K562 (cell line): ENCODE measurements at regions not wholly inside any gene's neighbourhood (a gene's known extent, or its start where the extent isn't known, plus 50 kb on each side); places are given as distances from the start of the nearest gene placed in this dataset.

ENCODE experiments used
- ATAC-seq: fragments of 200-7000 bp; cut with Tn5 transposase; 3 replicates; pipeline ENCODE4 v1.9.1; 2020; ENCODE audit warnings: moderate library complexity
- BruUV-seq: library from RNA; stranded (reverse); fragments of 400-500 nt; replicated peaks from 2 replicates; lab custom pipeline; 2021; lab: Mats Ljungman, UMichigan
- CTCF ChIA-PET: fragments of 300-600 bp; formaldehyde crosslinking; extraction: SDS; loops from one replicate; lab custom pipeline; 2021; ENCODE audit warnings: low intra/inter-chr PET ratio; lab: Yijun Ruan, JAX
- POLR2A ChIA-PET: fragments of 300-600, 350-650 bp; sonication (Branson Sonifier 250); formaldehyde crosslinking; extraction: SDS; loops from one replicate; lab custom pipeline; 2021; ENCODE audit warnings: antibody characterized with exemption, inconsistent platforms; lab: Yijun Ruan, JAX
- DNase-seq, 4 experiments: peaks; one replicate each; pipeline versions ENCODE4 v3.0.0 to v3.0.0-alpha.2; 2011 to 2018; ENCODE audit warnings: low spot score in 3 of 4, mixed read lengths in 3 of 4; ENCODE audit errors: extremely low read depth in 1 of 4
- FAIRE-seq: peaks from 2 replicates; lab custom pipeline; 2011; peaks lifted over from hg19 to GRCh38; lab: Jason Lieb, UNC
- H2AFZ ChIP-seq: 2 replicates; pipeline ENCODE4 v1.6.0; 2011; ENCODE audit warnings: low read depth, low read length, control low read depth, inconsistent platforms
- H3K27ac ChIP-seq: fragments of 200-600 bp; 3 replicates; pipeline ENCODE4 v1.8.0; 2011; ENCODE audit warnings: low read depth, mild to moderate bottlenecking, control low read depth, inconsistent platforms, low read length, moderate library complexity, mixed read lengths; ENCODE audit errors: extremely low read depth
- H3K27me3 ChIP-seq, 2 experiments: fragments of 300-600 bp in 1 of 2; 2 replicates in 1 of 2; 3 replicates in 1 of 2; pipeline versions ENCODE4 v1.6.0 to v1.8.0; 2011; ENCODE audit warnings: inconsistent platforms in 2 of 2, low read length in 2 of 2, mild to moderate bottlenecking in 1 of 2, mixed read lengths in 1 of 2, moderate library complexity in 1 of 2; ENCODE audit not compliant: control insufficient read depth in 2 of 2, insufficient read depth in 2 of 2
- H3K36me3 ChIP-seq: fragments of 300-600 bp; 3 replicates; pipeline ENCODE4 v1.8.0; 2011; ENCODE audit warnings: mild to moderate bottlenecking, low read length, inconsistent platforms; ENCODE audit not compliant: control insufficient read depth, insufficient read depth
- H3K4me1 ChIP-seq, 2 experiments: fragments of 200-600 bp in 1 of 2; replicated peaks in 1 of 2; 2 replicates in 1 of 2; 3 replicates in 1 of 2; pipeline versions ENCODE4 v1.5.1 to v1.8.0; 2011; ENCODE audit warnings: inconsistent platforms in 2 of 2, low read length in 2 of 2, mild to moderate bottlenecking in 1 of 2, mixed read lengths in 1 of 2, moderate library complexity in 1 of 2; ENCODE audit not compliant: control insufficient read depth in 2 of 2, insufficient read depth in 2 of 2
- H3K4me2 ChIP-seq: 2 replicates; pipeline ENCODE4 v1.6.1; 2011; ENCODE audit warnings: low read length, control low read depth, inconsistent platforms, mixed read lengths; ENCODE audit not compliant: insufficient read depth
- H3K4me3 ChIP-seq: fragments of 200-600 bp; sonication (generic), shearing (Covaris generic); 2 replicates; pipeline ENCODE4 v1.5.1; 2016; ENCODE audit warnings: control low read depth, inconsistent platforms
- H3K79me2 ChIP-seq: fragments of 200-600 bp; 3 replicates; pipeline ENCODE4 v1.8.0; 2011; ENCODE audit warnings: low read length, inconsistent platforms; ENCODE audit not compliant: control insufficient read depth, insufficient read depth
- H3K9ac ChIP-seq, 2 experiments: 2 replicates each; pipeline versions ENCODE4 v1.6.0 to v1.6.1; 2011; ENCODE audit warnings: low read depth in 2 of 2, low read length in 2 of 2, control low read depth in 1 of 2, inconsistent platforms in 1 of 2, mild to moderate bottlenecking in 1 of 2, mixed read lengths in 1 of 2; ENCODE audit not compliant: insufficient read depth in 1 of 2
- H3K9me1 ChIP-seq: one replicate; pipeline ENCODE4 v1.6.0; 2011; ENCODE audit warnings: inconsistent platforms, mild to moderate bottlenecking, low read length, moderate library complexity; ENCODE audit not compliant: control insufficient read depth, insufficient read depth
- H3K9me3 ChIP-seq: replicated peaks from 2 replicates; pipeline ENCODE4 v1.5.1; 2011; ENCODE audit warnings: low read depth, low read length, inconsistent platforms; ENCODE audit not compliant: control insufficient read depth, insufficient read depth
- H4K20me1 ChIP-seq: replicated peaks from 2 replicates; pipeline ENCODE4 v1.6.1; 2011; ENCODE audit warnings: low read length, inconsistent platforms, mixed read lengths; ENCODE audit not compliant: control insufficient read depth, insufficient read depth
- ARID2 ChIP-seq: fragments of 450-650 bp; IDR thresholded peaks from 2 replicates; pipeline ENCODE4 v1.6.1; 2017; ENCODE audit warnings: antibody characterized with exemption, mild to moderate bottlenecking
- CBX5 ChIP-seq: IDR thresholded peaks from 2 replicates; pipeline ENCODE4 v1.6.1; 2014; ENCODE audit warnings: low read depth, borderline replicate concordance
- ETV6 ChIP-seq, 3 experiments: fragments of 150-350 bp in 1 of 3; sonication (generic) in 1 of 3; formaldehyde crosslinking in 1 of 3; IDR thresholded peaks; 2 replicates each; pipeline versions ENCODE4 v1.6.1 to v1.8.0; 2014 to 2022; ENCODE audit warnings: borderline replicate concordance in 2 of 3, low read depth in 2 of 3, antibody characterized with exemption in 1 of 3, low read length in 1 of 3, mild to moderate bottlenecking in 1 of 3, missing genetic modification reagents in 1 of 3
- HLTF ChIP-seq: fragments of 450-650 bp; IDR thresholded peaks from 2 replicates; pipeline ENCODE4 v1.6.1; 2016
- MED1 ChIP-seq: sonication (generic); formaldehyde crosslinking; IDR thresholded peaks from 2 replicates; pipeline ENCODE4 v1.8.1; 2023; ENCODE audit warnings: missing genetic modification reagents, borderline replicate concordance
- RFX5 ChIP-seq: IDR thresholded peaks from 2 replicates; pipeline ENCODE4 v1.6.1; 2011; ENCODE audit warnings: low read depth, mild to moderate bottlenecking, improper control_type of control experiment, low read length
- SETDB1 ChIP-seq: IDR thresholded peaks from one replicate; pipeline ENCODE4 v1.6.1; 2012; ENCODE audit warnings: low read length, control low read depth, inconsistent platforms
- SIN3B ChIP-seq: fragments of 450-650 bp; IDR thresholded peaks from 2 replicates; pipeline ENCODE4 v1.6.1; 2017; ENCODE audit warnings: low read depth, mild to moderate bottlenecking, moderate library complexity
- SNIP1 ChIP-seq: fragments of 450-650 bp; IDR thresholded peaks from 2 replicates; pipeline ENCODE4 v1.7.1; 2017; ENCODE audit warnings: low read depth, mild to moderate bottlenecking
- TAL1 ChIP-seq: fragments of 450-650 bp; IDR thresholded peaks from 2 replicates; pipeline ENCODE4 v1.6.1; 2016; ENCODE audit warnings: mild to moderate bottlenecking
- TBL1XR1 ChIP-seq, 2 experiments: IDR thresholded peaks; 2 replicates each; pipeline ENCODE4 v1.6.1; 2012; ENCODE audit warnings: improper control_type of control experiment in 2 of 2, low read length in 2 of 2, mild to moderate bottlenecking in 1 of 2
- TEAD1 ChIP-seq, 2 experiments: fragments of 450-650 bp in 1 of 2; sonication (generic) in 1 of 2; formaldehyde crosslinking; IDR thresholded peaks; 2 replicates each; pipeline versions ENCODE4 v1.4.0 to v1.8.0; 2020 to 2022; ENCODE audit warnings: mild to moderate bottlenecking in 2 of 2, missing genetic modification reagents in 1 of 2
- XRCC5 ChIP-seq: fragments of 200-400 bp; formaldehyde crosslinking; IDR thresholded peaks from 2 replicates; pipeline ENCODE4 v1.6.1; 2017; ENCODE audit warnings: low read depth, mild to moderate bottlenecking, low read length
- ZBED1 ChIP-seq: IDR thresholded peaks from 2 replicates; pipeline ENCODE4 v1.6.1; 2014
- ZC3H4 ChIP-seq: sonication (generic); formaldehyde crosslinking; IDR thresholded peaks from 2 replicates; pipeline ENCODE4 v1.9.0; 2021; ENCODE audit warnings: missing genetic modification reagents, borderline replicate concordance
- ZNF431 ChIP-seq: sonication (generic); formaldehyde crosslinking; IDR thresholded peaks from 2 replicates; pipeline ENCODE4 v1.8.0; 2022; ENCODE audit warnings: mild to moderate bottlenecking, missing genetic modification reagents
- WGBS: fragments of 100-300 bp; shearing (Covaris generic); methylation state at CpG from one replicate; pipeline ENCODE4 v1.1.6; 2016; ENCODE audit warnings: low coverage, mixed read lengths; ENCODE audit not compliant: insufficient coverage; ENCODE audit errors: missing lambda C conversion rate; 5-methylcytosine and 5-hydroxymethylcytosine counted together
- in situ Hi-C: fragments of 300-500 bp; cut with MboI; formaldehyde crosslinking; loops from 4 replicates; pipeline ENCODE4 v1.15.0; 2018; ENCODE audit warnings: inconsistent platforms, mixed read lengths
- intact Hi-C: fragments of 100-400 bp; cut with micrococcal nuclease; formaldehyde crosslinking; loops from 2 replicates; pipeline ENCODE4 v1.14.2; 2022

DNA sequence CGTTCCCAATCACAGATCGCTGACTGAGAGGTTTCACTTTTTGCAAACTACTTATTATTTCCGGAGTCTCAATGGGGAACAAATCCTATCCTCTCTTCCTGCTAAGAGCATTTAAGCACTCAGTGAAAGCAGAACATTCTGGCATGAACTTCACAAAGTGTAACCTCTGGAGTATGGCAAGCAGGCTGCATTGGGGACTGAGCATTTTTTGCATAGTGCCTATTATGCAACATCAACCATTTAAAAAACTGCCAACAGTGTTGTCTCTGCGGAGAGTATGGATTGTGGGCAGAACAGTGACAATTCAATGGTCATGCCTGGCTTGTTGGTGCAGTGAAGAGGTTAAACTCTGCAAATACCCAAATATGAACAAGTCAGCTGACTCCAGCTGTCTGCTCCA is 484.6 kb downstream of the OLFM4 start:
- ChIA-PET POLR2A (no interaction called here), CTCF (no interaction called here)
- Histone ChIP-seq H3K79me2 (no peaks in the 10 kb centered on the region), H3K4me1 (no peaks in the 10 kb centered on the region), H2AFZ (no peak overlapping the region), H3K9me3 (no peaks in the 10 kb centered on the region), H4K20me1 (no peaks in the 10 kb centered on the region), H3K4me2 (no peak overlapping the region), H3K9me1 (no peaks in the 10 kb centered on the region), H3K4me3 (no peak overlapping the region), H3K36me3 (no peaks in the 10 kb centered on the region), H3K9ac (no peak overlapping the region), H3K27me3 (no peaks in the 10 kb centered on the region), H3K27ac (no peak overlapping the region)
- intact Hi-C loops, result no loop called here
- TF ChIP-seq SETDB1, result no peak
- no peak for TF ChIP-seq ZC3H4 (CRISPR knock-in tag)
- TF ChIP-seq ZNF431 (CRISPR knock-in tag), result no peak
- no peak for TF ChIP-seq TEAD1 (CRISPR knock-in tag; IDR thresholded peaks at IDR 0.05)
- no peak for TF ChIP-seq ETV6 (IDR thresholded peaks at IDR 0.05; ENCODE audit: borderline replicate concordance in 1 of 2, low read depth in 2 of 2, low read length in 1 of 2)
- no peak for TF ChIP-seq ETV6 (CRISPR knock-in tag; IDR thresholded peaks at IDR 0.05; ENCODE audit: borderline replicate concordance)
- TF ChIP-seq CBX5, result no peak
- no peak for TF ChIP-seq HLTF
- no peak for TF ChIP-seq TBL1XR1 (IDR thresholded peaks at IDR 0.05; ENCODE audit: low read length in 2 of 2)
- no peak for TF ChIP-seq SIN3B
- no peak for TF ChIP-seq RFX5
- no peak for TF ChIP-seq ZBED1
- TF ChIP-seq ARID2, result no peak
- TF ChIP-seq MED1 (CRISPR knock-in tag), result no peak
- TF ChIP-seq XRCC5, result no peak
- no peak for TF ChIP-seq SNIP1
- no peak for TF ChIP-seq TAL1
- FAIRE-seq, result no peak
- in situ Hi-C loops, result no loop called here
- 0% methylated on average over 4 of the region's 4 CpGs for WGBS
- no TSS peak for BruUV-seq
- no peak for ATAC-seq
- no peak for DNase-seq
